ENCODE measurements at regions not wholly inside any gene's neighbourhood (a gene's known extent, or its start where the extent isn't known, plus 50 kb on each side); places are given as distances from the start of the nearest gene placed in this dataset.

DNA sequence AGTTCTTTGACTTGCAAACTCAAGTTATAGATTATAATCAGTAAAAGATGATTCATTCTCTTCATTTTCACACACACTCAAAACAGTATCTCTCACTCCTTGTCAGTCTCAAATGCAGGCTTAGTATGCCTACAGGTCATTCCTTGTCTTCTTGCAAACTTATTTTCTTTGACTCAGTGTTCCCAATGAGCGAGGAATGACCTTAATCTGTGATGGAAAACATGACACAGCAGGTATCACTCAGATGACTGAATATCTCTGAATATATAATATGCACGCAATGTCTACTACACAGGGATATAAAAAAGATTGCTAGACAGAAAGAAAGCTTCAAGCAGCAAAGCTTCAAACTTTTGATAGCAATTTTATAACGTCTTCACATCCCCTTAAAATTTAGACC, 127.8 kb upstream of the RGPD4 start:
- TF ChIP-seq EP300 (IDR thresholded peaks at IDR 0.05) (no peak), CTCF (IDR thresholded peaks at IDR 0.05) (no peak), POLR2A (IDR thresholded peaks at IDR 0.05; ENCODE audit: low read depth) (no peak)

All from esophagus muscularis mucosa (tissue), 4 donors.